ENCODE measurements at regions not wholly inside any gene's neighbourhood (a gene's known extent, or its start where the extent isn't known, plus 50 kb on each side); places are given as distances from the start of the nearest gene placed in this dataset.

- Mint-ChIP-seq H3K27ac (ENCODE audit: unreplicated experiment) (peak overlapping the region; percentile 32), H3K27me3 (ENCODE audit: low read depth) (no peaks in the 10 kb centered on the region), H3K4me3 (ENCODE audit: unreplicated experiment) (no peak overlapping the region), H3K36me3 (ENCODE audit: low read depth) (peaks cover 17% of the 10 kb centered on the region), H3K9me3 (ENCODE audit: low read depth) (no peaks in the 10 kb centered on the region), H3K4me1 (ENCODE audit: low read depth) (peaks cover 14% of the 10 kb centered on the region)
- TF ChIP-seq CTCF (IDR thresholded peaks at IDR 0.05): no peak
- peak; percentile 79 for DNase-seq (ENCODE audit: low spot score)
These were observed 53.5 kb downstream of the PLXNA1 start for GRCh38 chr3:127036209-127037020.

GRCh38 chr3:127037021-127037400 is 54.1 kb downstream of the PLXNA1 start:
- H3K9me3 Mint-ChIP-seq (ENCODE audit: low read depth): no peaks in the 10 kb centered on the region
- DNase-seq (ENCODE audit: low spot score): peak; percentile 73
- H3K27me3 Mint-ChIP-seq (ENCODE audit: low read depth): no peaks in the 10 kb centered on the region
- no peak overlapping the region for H3K27ac Mint-ChIP-seq (ENCODE audit: unreplicated experiment)
- H3K36me3 Mint-ChIP-seq (ENCODE audit: low read depth): peaks cover 12% of the 10 kb centered on the region
- peaks cover 14% of the 10 kb centered on the region for H3K4me1 Mint-ChIP-seq (ENCODE audit: low read depth)
- H3K4me3 Mint-ChIP-seq (ENCODE audit: unreplicated experiment): no peak overlapping the region
- no peak for TF ChIP-seq CTCF (IDR thresholded peaks at IDR 0.05)

DNA sequence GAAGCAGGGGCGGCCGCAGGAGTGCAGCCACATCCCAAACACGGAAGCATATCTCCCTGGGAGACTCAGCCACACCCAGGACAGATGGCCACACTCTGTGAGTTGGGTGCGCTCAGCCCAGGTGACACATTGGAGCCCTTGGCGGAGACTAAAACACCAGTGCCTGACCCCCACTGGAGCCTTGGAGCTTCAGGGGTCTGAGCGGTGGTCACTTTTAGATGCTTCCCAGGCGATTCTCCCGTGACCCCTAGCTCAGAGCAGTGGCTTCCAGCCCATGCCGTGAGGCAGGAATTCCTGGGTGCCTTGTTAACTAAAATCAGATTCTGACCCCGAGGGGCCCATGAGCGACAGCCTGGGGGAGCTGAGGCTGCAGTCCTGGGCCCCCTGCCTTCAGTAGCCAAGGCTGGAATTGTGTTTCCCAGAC is 54.5 kb downstream of the PLXNA1 start:
- no peaks in the 10 kb centered on the region for H3K9me3 Mint-ChIP-seq (ENCODE audit: low read depth)
- peaks cover 14% of the 10 kb centered on the region for H3K4me1 Mint-ChIP-seq (ENCODE audit: low read depth)
- H3K27me3 Mint-ChIP-seq (ENCODE audit: low read depth): no peaks in the 10 kb centered on the region
- TF ChIP-seq CTCF (IDR thresholded peaks at IDR 0.05): no peak
- no peak for DNase-seq (ENCODE audit: low spot score)
- peaks cover 12% of the 10 kb centered on the region for H3K36me3 Mint-ChIP-seq (ENCODE audit: low read depth)
- H3K4me3 Mint-ChIP-seq (ENCODE audit: unreplicated experiment): no peak overlapping the region
- H3K27ac Mint-ChIP-seq (ENCODE audit: unreplicated experiment): no peak overlapping the region

- H3K4me3 Mint-ChIP-seq (ENCODE audit: unreplicated experiment): no peak overlapping the region
- no peaks in the 10 kb centered on the region for H3K9me3 Mint-ChIP-seq (ENCODE audit: low read depth)
- peaks cover 7% of the 10 kb centered on the region for H3K36me3 Mint-ChIP-seq (ENCODE audit: low read depth)
- TF ChIP-seq CTCF (IDR thresholded peaks at IDR 0.05): no peak
- no peaks in the 10 kb centered on the region for H3K27me3 Mint-ChIP-seq (ENCODE audit: low read depth)
- DNase-seq (ENCODE audit: low spot score): peak; percentile 80
- H3K27ac Mint-ChIP-seq (ENCODE audit: unreplicated experiment): no peak overlapping the region
- peaks cover 18% of the 10 kb centered on the region for H3K4me1 Mint-ChIP-seq (ENCODE audit: low read depth)
These were observed 55.1 kb downstream of the PLXNA1 start for GRCh38 chr3:127037971-127038446.

- Mint-ChIP-seq H3K36me3 (ENCODE audit: low read depth) (peaks cover 4% of the 10 kb centered on the region), H3K4me3 (ENCODE audit: unreplicated experiment) (no peak overlapping the region), H3K9me3 (ENCODE audit: low read depth) (no peaks in the 10 kb centered on the region), H3K4me1 (ENCODE audit: low read depth) (peaks cover 22% of the 10 kb centered on the region), H3K27me3 (ENCODE audit: low read depth) (no peaks in the 10 kb centered on the region), H3K27ac (ENCODE audit: unreplicated experiment) (no peak overlapping the region)
- peak; percentile 75 for DNase-seq (ENCODE audit: low spot score)
- TF ChIP-seq CTCF (IDR thresholded peaks at IDR 0.05): no peak
These were observed 55.6 kb downstream of the PLXNA1 start for GRCh38 chr3:127038466-127038865.

Data from chondrocyte (in vitro differentiated cells).